ENCODE measurements at regions not wholly inside any gene's neighbourhood (a gene's known extent, or its start where the extent isn't known, plus 50 kb on each side); places are given as distances from the start of the nearest gene placed in this dataset.

GRCh38 chr10:23675585-23675984 is 236.7 kb downstream of the OTUD1 start:
- Histone ChIP-seq H3K36me3 (ENCODE audit: control insufficient read depth in 4 of 4, insufficient read depth in 4 of 4, low read length in 3 of 4) (no peaks in the 10 kb centered on the region), H3K9me3 (ENCODE audit: control extremely low read depth in 1 of 5, control insufficient read depth in 4 of 5, insufficient read depth in 2 of 5, low read depth in 1 of 5, low read length in 4 of 5) (no peaks in the 10 kb centered on the region), H3K27me3 (replicated peaks in 2 of 5; ENCODE audit: control insufficient read depth in 4 of 5, insufficient read depth in 5 of 5, low read length in 4 of 5) (peaks cover 0 to 4% (median 0%) of the 10 kb centered on the region in 5 experiments), H3K27ac (ENCODE audit: insufficient read depth in 1 of 2, low read depth in 1 of 2, low read length in 2 of 2, poor library complexity in 1 of 2, severe bottlenecking in 2 of 2) (no peak overlapping the region), H3K4me1 (ENCODE audit: control extremely low read depth in 1 of 4, control insufficient read depth in 4 of 4, insufficient read depth in 4 of 4, low read length in 3 of 4) (no peaks in the 10 kb centered on the region), H3K4me3 (ENCODE audit: control insufficient read depth in 1 of 7, extremely low read depth in 1 of 7, insufficient read depth in 4 of 7, low read depth in 2 of 7, low read length in 6 of 7) (no peak overlapping the region)
- no CpG with 5 or more reads among the region's 2 CpGs for WGBS (ENCODE audit: insufficient coverage)
- ChIA-PET POLR2A (no interaction called here), CTCF (interaction anchor here (0.7 kb wide), 1 partner anchor 32 kb away, joined by 3 read pairs; no protein-coding TSS in a partner anchor)
- no peak for DNase-seq

GRCh38 chr10:23676296-23676695 is 237.4 kb downstream of the OTUD1 start:
- CTCF ChIA-PET, result no interaction called here
- no peaks in the 10 kb centered on the region for H3K36me3 ChIP-seq (ENCODE audit: control insufficient read depth in 4 of 4, insufficient read depth in 4 of 4, low read length in 3 of 4)
- no peaks in the 10 kb centered on the region for H3K9me3 ChIP-seq (ENCODE audit: control extremely low read depth in 1 of 5, control insufficient read depth in 4 of 5, insufficient read depth in 2 of 5, low read depth in 1 of 5, low read length in 4 of 5)
- WGBS (ENCODE audit: insufficient coverage), result no CpG with 5 or more reads among the region's 2 CpGs
- POLR2A ChIA-PET, result no interaction called here
- peaks cover 0 to 4% (median 0%) of the 10 kb centered on the region in 5 experiments for H3K27me3 ChIP-seq (replicated peaks in 2 of 5; ENCODE audit: control insufficient read depth in 4 of 5, insufficient read depth in 5 of 5, low read length in 4 of 5)
- no peak overlapping the region for H3K4me3 ChIP-seq (ENCODE audit: control insufficient read depth in 1 of 7, extremely low read depth in 1 of 7, insufficient read depth in 4 of 7, low read depth in 2 of 7, low read length in 6 of 7)
- no peaks in the 10 kb centered on the region for H3K4me1 ChIP-seq (ENCODE audit: control extremely low read depth in 1 of 4, control insufficient read depth in 4 of 4, insufficient read depth in 4 of 4, low read length in 3 of 4)
- H3K27ac ChIP-seq (ENCODE audit: insufficient read depth in 1 of 2, low read depth in 1 of 2, low read length in 2 of 2, poor library complexity in 1 of 2, severe bottlenecking in 2 of 2), result no peak overlapping the region
- no peak for DNase-seq

GRCh38 chr10:23686722-23687121 is 247.8 kb downstream of the OTUD1 start:
- DNase-seq, result no peak
- no peak overlapping the region for H3K27ac ChIP-seq (ENCODE audit: insufficient read depth in 1 of 2, low read depth in 1 of 2, low read length in 2 of 2, poor library complexity in 1 of 2, severe bottlenecking in 2 of 2)
- H3K4me1 ChIP-seq (ENCODE audit: control extremely low read depth in 1 of 4, control insufficient read depth in 4 of 4, insufficient read depth in 4 of 4, low read length in 3 of 4), result no peaks in the 10 kb centered on the region
- H3K36me3 ChIP-seq (ENCODE audit: control insufficient read depth in 4 of 4, insufficient read depth in 4 of 4, low read length in 3 of 4), result no peaks in the 10 kb centered on the region
- 5% methylated on average over 2 of the region's 5 CpGs for WGBS (ENCODE audit: insufficient coverage)
- peaks cover 0 to 35% (median 9%) of the 10 kb centered on the region in 5 experiments for H3K27me3 ChIP-seq (replicated peaks in 2 of 5; ENCODE audit: control insufficient read depth in 4 of 5, insufficient read depth in 5 of 5, low read length in 4 of 5)
- no peaks in the 10 kb centered on the region for H3K9me3 ChIP-seq (ENCODE audit: control extremely low read depth in 1 of 5, control insufficient read depth in 4 of 5, insufficient read depth in 2 of 5, low read depth in 1 of 5, low read length in 4 of 5)
- CTCF ChIA-PET, result no interaction called here
- POLR2A ChIA-PET, result no interaction called here
- H3K4me3 ChIP-seq (ENCODE audit: control insufficient read depth in 1 of 7, extremely low read depth in 1 of 7, insufficient read depth in 4 of 7, low read depth in 2 of 7, low read length in 6 of 7), result no peak overlapping the region

GRCh38 chr10:23692736-23693135 is 253.9 kb downstream of the OTUD1 start:
- H3K27me3 ChIP-seq (replicated peaks in 2 of 5; ENCODE audit: control insufficient read depth in 4 of 5, insufficient read depth in 5 of 5, low read length in 4 of 5), result peaks cover 8 to 83% (median 34%) of the 10 kb centered on the region in 5 experiments
- peaks cover 0 to 17% (median 16%) of the 10 kb centered on the region in 4 experiments for H3K4me1 ChIP-seq (ENCODE audit: control extremely low read depth in 1 of 4, control insufficient read depth in 4 of 4, insufficient read depth in 4 of 4, low read length in 3 of 4)
- H3K4me3 ChIP-seq (ENCODE audit: control insufficient read depth in 1 of 7, extremely low read depth in 1 of 7, insufficient read depth in 4 of 7, low read depth in 2 of 7, low read length in 6 of 7), result no peak overlapping the region
- H3K9me3 ChIP-seq (ENCODE audit: control extremely low read depth in 1 of 5, control insufficient read depth in 4 of 5, insufficient read depth in 2 of 5, low read depth in 1 of 5, low read length in 4 of 5), result peaks cover 0 to 2% (median 0%) of the 10 kb centered on the region in 5 experiments
- peak in 1 of 3 donors; percentile 4 for DNase-seq
- no peak overlapping the region for H3K27ac ChIP-seq (ENCODE audit: insufficient read depth in 1 of 2, low read depth in 1 of 2, low read length in 2 of 2, poor library complexity in 1 of 2, severe bottlenecking in 2 of 2)
- 0% methylated on average over 3 of the region's 7 CpGs for WGBS (ENCODE audit: insufficient coverage)
- ChIA-PET CTCF (no interaction called here), POLR2A (no interaction called here)
- no peaks in the 10 kb centered on the region for H3K36me3 ChIP-seq (ENCODE audit: control insufficient read depth in 4 of 4, insufficient read depth in 4 of 4, low read length in 3 of 4)

- Histone ChIP-seq H3K4me1 (ENCODE audit: control extremely low read depth in 1 of 4, control insufficient read depth in 4 of 4, insufficient read depth in 4 of 4, low read length in 3 of 4) (peaks cover 0 to 17% (median 16%) of the 10 kb centered on the region in 4 experiments), H3K27me3 (replicated peaks in 2 of 5; ENCODE audit: control insufficient read depth in 4 of 5, insufficient read depth in 5 of 5, low read length in 4 of 5) (peaks cover 8 to 87% (median 34%) of the 10 kb centered on the region in 5 experiments), H3K27ac (ENCODE audit: insufficient read depth in 1 of 2, low read depth in 1 of 2, low read length in 2 of 2, poor library complexity in 1 of 2, severe bottlenecking in 2 of 2) (no peak overlapping the region), H3K9me3 (ENCODE audit: control extremely low read depth in 1 of 5, control insufficient read depth in 4 of 5, insufficient read depth in 2 of 5, low read depth in 1 of 5, low read length in 4 of 5) (peaks cover 0 to 2% (median 0%) of the 10 kb centered on the region in 5 experiments), H3K4me3 (ENCODE audit: control insufficient read depth in 1 of 7, extremely low read depth in 1 of 7, insufficient read depth in 4 of 7, low read depth in 2 of 7, low read length in 6 of 7) (peak overlapping the region in 1 of 7 experiments; percentile 13), H3K36me3 (ENCODE audit: control insufficient read depth in 4 of 4, insufficient read depth in 4 of 4, low read length in 3 of 4) (no peaks in the 10 kb centered on the region)
- peak in 1 of 3 donors; percentile 22 for DNase-seq
- POLR2A ChIA-PET, result no interaction called here
- 3% methylated on average over 21 of the region's 23 CpGs for WGBS (ENCODE audit: insufficient coverage)
- CTCF ChIA-PET, result no interaction called here
Observed at GRCh38 chr10:23693501-23693901, 254.6 kb downstream of the OTUD1 start.

GRCh38 chr10:23693925-23694324 is 255.1 kb downstream of the OTUD1 start:
- Histone ChIP-seq H3K9me3 (ENCODE audit: control extremely low read depth in 1 of 5, control insufficient read depth in 4 of 5, insufficient read depth in 2 of 5, low read depth in 1 of 5, low read length in 4 of 5) (peaks cover 0 to 2% (median 0%) of the 10 kb centered on the region in 5 experiments), H3K4me1 (ENCODE audit: control extremely low read depth in 1 of 4, control insufficient read depth in 4 of 4, insufficient read depth in 4 of 4, low read length in 3 of 4) (peaks cover 0 to 17% (median 16%) of the 10 kb centered on the region in 4 experiments), H3K27ac (ENCODE audit: insufficient read depth in 1 of 2, low read depth in 1 of 2, low read length in 2 of 2, poor library complexity in 1 of 2, severe bottlenecking in 2 of 2) (no peak overlapping the region), H3K36me3 (ENCODE audit: control insufficient read depth in 4 of 4, insufficient read depth in 4 of 4, low read length in 3 of 4) (no peaks in the 10 kb centered on the region), H3K27me3 (replicated peaks in 2 of 5; ENCODE audit: control insufficient read depth in 4 of 5, insufficient read depth in 5 of 5, low read length in 4 of 5) (peaks cover 8 to 89% (median 34%) of the 10 kb centered on the region in 5 experiments), H3K4me3 (ENCODE audit: control insufficient read depth in 1 of 7, extremely low read depth in 1 of 7, insufficient read depth in 4 of 7, low read depth in 2 of 7, low read length in 6 of 7) (peak overlapping the region in 2 of 7 experiments; percentile 23 to 47)
- ChIA-PET POLR2A (no interaction called here), CTCF (no interaction called here)
- 5% methylated on average over 18 of the region's 18 CpGs for WGBS (ENCODE audit: insufficient coverage)
- DNase-seq, result peak in 1 of 3 donors; percentile 12

- no peak overlapping the region for H3K27ac ChIP-seq (ENCODE audit: insufficient read depth in 1 of 2, low read depth in 1 of 2, low read length in 2 of 2, poor library complexity in 1 of 2, severe bottlenecking in 2 of 2)
- peak in 1 of 3 donors; percentile 21 for DNase-seq
- peaks cover 0 to 2% (median 0%) of the 10 kb centered on the region in 5 experiments for H3K9me3 ChIP-seq (ENCODE audit: control extremely low read depth in 1 of 5, control insufficient read depth in 4 of 5, insufficient read depth in 2 of 5, low read depth in 1 of 5, low read length in 4 of 5)
- WGBS (ENCODE audit: insufficient coverage), result 0% methylated on average over 42 of the region's 49 CpGs
- no peaks in the 10 kb centered on the region for H3K36me3 ChIP-seq (ENCODE audit: control insufficient read depth in 4 of 4, insufficient read depth in 4 of 4, low read length in 3 of 4)
- ChIA-PET POLR2A (no interaction called here), CTCF (no interaction called here)
- peaks cover 8 to 85% (median 34%) of the 10 kb centered on the region in 5 experiments for H3K27me3 ChIP-seq (replicated peaks in 2 of 5; ENCODE audit: control insufficient read depth in 4 of 5, insufficient read depth in 5 of 5, low read length in 4 of 5)
- peaks cover 0 to 17% (median 16%) of the 10 kb centered on the region in 4 experiments for H3K4me1 ChIP-seq (ENCODE audit: control extremely low read depth in 1 of 4, control insufficient read depth in 4 of 4, insufficient read depth in 4 of 4, low read length in 3 of 4)
- peak overlapping the region in 6 of 7 experiments; percentile 4 to 49 (median 30) for H3K4me3 ChIP-seq (ENCODE audit: control insufficient read depth in 1 of 7, extremely low read depth in 1 of 7, insufficient read depth in 4 of 7, low read depth in 2 of 7, low read length in 6 of 7)
Observed at GRCh38 chr10:23694446-23694920, 255.6 kb downstream of the OTUD1 start.
